GM23338 (cell line): ENCODE measurements at regions not wholly inside any gene's neighbourhood (a gene's known extent, or its start where the extent isn't known, plus 50 kb on each side); places are given as distances from the start of the nearest gene placed in this dataset.

ENCODE experiments used
- ATAC-seq: fragments of 200-7000 bp; cut with Tn5 transposase; 3 replicates; pipeline ENCODE4 v1.9.1; 2020
- DNase-seq: peaks from one replicate; pipeline ENCODE4 v3.0.0-alpha.2; 2015; ENCODE audit warnings: low spot score
- H2AFZ ChIP-seq: fragments of 200-600 bp; sonication (generic); 2 replicates; pipeline ENCODE4 v1.8.0; 2016; ENCODE audit warnings: antibody characterized with exemption, mild to moderate bottlenecking, moderate library complexity
- H3F3A ChIP-seq: fragments of 200-600 bp; sonication (generic); replicated peaks from 2 replicates; pipeline ENCODE4 v1.8.0; 2017; ENCODE audit warnings: antibody characterized with exemption, mixed run types, low read depth
- H3K27ac ChIP-seq: fragments of 200-600 bp; sonication (generic); 2 replicates; pipeline ENCODE4 v1.6.1; 2016; ENCODE audit warnings: low read depth
- H3K27me3 ChIP-seq: fragments of 200-600 bp; sonication (generic); 2 replicates; pipeline ENCODE4 v1.8.0; 2016; ENCODE audit warnings: mild to moderate bottlenecking, mixed run types, moderate library complexity; ENCODE audit not compliant: insufficient read depth
- H3K36me3 ChIP-seq: fragments of 200-600 bp; sonication (generic); 2 replicates; pipeline ENCODE4 v1.8.0; 2016; ENCODE audit warnings: mild to moderate bottlenecking; ENCODE audit not compliant: insufficient read depth
- H3K4me1 ChIP-seq: fragments of 200-600 bp; sonication (generic); 2 replicates; pipeline ENCODE4 v1.8.0; 2016; ENCODE audit warnings: mild to moderate bottlenecking, moderate library complexity; ENCODE audit not compliant: insufficient read depth
- H3K4me2 ChIP-seq: fragments of 200-600 bp; sonication (generic); 2 replicates; pipeline ENCODE4 v1.7.1; 2017; ENCODE audit warnings: mixed run types
- H3K4me3 ChIP-seq: fragments of 200-600 bp; sonication (generic); 2 replicates; pipeline ENCODE4 v1.6.1; 2016; ENCODE audit warnings: mixed run types
- H3K79me2 ChIP-seq: fragments of 200-600 bp; sonication (generic); replicated peaks from 2 replicates; pipeline ENCODE4 v1.8.0; 2017; ENCODE audit warnings: mild to moderate bottlenecking; ENCODE audit not compliant: insufficient read depth
- H3K9me2 ChIP-seq: fragments of 200-600 bp; sonication (generic); 2 replicates; pipeline ENCODE4 v1.8.0; 2017; ENCODE audit not compliant: insufficient read depth
- H4K20me1 ChIP-seq: fragments of 200-600 bp; sonication (generic); replicated peaks from 2 replicates; pipeline ENCODE4 v1.8.0; 2017; ENCODE audit warnings: mild to moderate bottlenecking; ENCODE audit not compliant: insufficient read depth
- H3K27ac Mint-ChIP-seq: 2 replicates; pipeline ENCODE4 v1.8.0; 2020; ENCODE audit warnings: inconsistent platforms, mild to moderate bottlenecking, moderate library complexity, mixed read lengths
- H3K27me3 Mint-ChIP-seq: 3 replicates; pipeline ENCODE4 v1.8.0; 2022; ENCODE audit warnings: low read depth, mild to moderate bottlenecking, moderate library complexity, mixed read lengths, inconsistent platforms; ENCODE audit not compliant: insufficient read depth, poor library complexity
- H3K36me3 Mint-ChIP-seq: 3 replicates; pipeline ENCODE4 v1.8.0; 2021; ENCODE audit warnings: low read depth, mild to moderate bottlenecking, inconsistent platforms, moderate library complexity, mixed read lengths
- H3K4me1 Mint-ChIP-seq: 3 replicates; pipeline ENCODE4 v1.8.0; 2020; ENCODE audit warnings: mild to moderate bottlenecking, inconsistent platforms, mixed read lengths
- H3K4me3 Mint-ChIP-seq: 3 replicates; pipeline ENCODE4 v1.8.0; 2021; ENCODE audit warnings: moderate library complexity, mild to moderate bottlenecking, inconsistent platforms, mixed read lengths
- H3K9me3 Mint-ChIP-seq: 3 replicates; pipeline ENCODE4 v1.8.0; 2020; ENCODE audit warnings: moderate library complexity, mild to moderate bottlenecking, inconsistent platforms, mixed read lengths
- CTCF ChIP-seq, 2 experiments: fragments of 200-600 bp in 1 of 2; sonication (generic) in 1 of 2; conservative IDR thresholded peaks; 2 replicates each; pipeline versions ENCODE4 v1.5.1 to v1.6.1; 2016 to 2017; ENCODE audit warnings: antibody characterized with exemption in 2 of 2, low read depth in 2 of 2, mild to moderate bottlenecking in 2 of 2, moderate library complexity in 1 of 2
- EZH2 ChIP-seq: fragments of 200-600 bp; sonication (generic); IDR thresholded peaks from one replicate; pipeline ENCODE4 v1.8.0; 2017; ENCODE audit warnings: antibody characterized with exemption, mild to moderate bottlenecking, low read depth; ENCODE audit not compliant: unreplicated experiment
- EZH2phosphoT487 ChIP-seq: fragments of 200-600 bp; sonication (generic); IDR thresholded peaks from one replicate; pipeline ENCODE4 v1.8.1; 2018; ENCODE audit warnings: antibody characterized with exemption; ENCODE audit not compliant: unreplicated experiment
- NANOG ChIP-seq: IDR thresholded peaks from 2 replicates; pipeline ENCODE4 v1.6.1; 2016; ENCODE audit warnings: antibody characterized with exemption, borderline replicate concordance
- POLR2AphosphoS5 ChIP-seq: IDR thresholded peaks from 2 replicates; pipeline ENCODE4 v1.6.1; 2016; ENCODE audit warnings: antibody characterized with exemption, low read depth
- STAT1 ChIP-seq: IDR thresholded peaks from one replicate; pipeline ENCODE4 v1.6.1; 2016; ENCODE audit warnings: antibody characterized with exemption; ENCODE audit not compliant: unreplicated experiment
- ZNF462 ChIP-seq: fragments of 250-450 bp; sonication (Bioruptor Pico); IDR thresholded peaks from 2 replicates; pipeline ENCODE4 v1.5.0; 2020; ENCODE audit warnings: mild to moderate bottlenecking, moderate library complexity

- no peak overlapping the region for H2AFZ ChIP-seq
- DNase-seq: no peak
- no peak overlapping the region for H3K27ac ChIP-seq
- TF ChIP-seq STAT1 (no peak), NANOG (no peak)
- no peaks in the 10 kb centered on the region for H3K9me3 Mint-ChIP-seq
- ATAC-seq: no peak
- H3K27ac Mint-ChIP-seq: no peak overlapping the region
- H3K36me3 Mint-ChIP-seq: no peaks in the 10 kb centered on the region; the same call in 2 of the 3 replicates
- no peaks in the 10 kb centered on the region for H3F3A ChIP-seq
- no peaks in the 10 kb centered on the region for H3K79me2 ChIP-seq
- H3K4me3 ChIP-seq: no peak overlapping the region
- H4K20me1 ChIP-seq: peaks cover 3% of the 10 kb centered on the region; the same call in 1 of the 2 replicates
- peaks cover 44% of the 10 kb centered on the region for H3K4me1 ChIP-seq
- H3K27me3 ChIP-seq: peaks cover 55% of the 10 kb centered on the region
- H3K27me3 Mint-ChIP-seq: peaks cover 62% of the 10 kb centered on the region
- peak overlapping the region; percentile 69; the same call in 1 of the 3 replicates for H3K4me3 Mint-ChIP-seq
- peaks cover 60% of the 10 kb centered on the region for H3K4me1 Mint-ChIP-seq
- peak overlapping the region; percentile 96; the same call in 1 of the 2 replicates for H3K4me2 ChIP-seq
- no peaks in the 10 kb centered on the region for H3K36me3 ChIP-seq
- H3K9me2 ChIP-seq: no peaks in the 10 kb centered on the region
These were observed 94.6 kb upstream of the ANO1 start for GRCh38 chr11:69983571-69983877.

- Histone ChIP-seq H3K4me1 (peaks cover 44% of the 10 kb centered on the region), H4K20me1 (peaks cover 3% of the 10 kb centered on the region; the same call in 1 of the 2 replicates), H3K27me3 (peaks cover 57% of the 10 kb centered on the region), H3K9me2 (no peaks in the 10 kb centered on the region), H3K36me3 (no peaks in the 10 kb centered on the region), H2AFZ (no peak overlapping the region), H3F3A (no peaks in the 10 kb centered on the region), H3K4me2 (peak overlapping the region; percentile 96), H3K79me2 (no peaks in the 10 kb centered on the region), H3K4me3 (peak overlapping the region; percentile 75), H3K27ac (no peak overlapping the region)
- no peak for DNase-seq
- Mint-ChIP-seq H3K9me3 (no peaks in the 10 kb centered on the region), H3K27me3 (peaks cover 64% of the 10 kb centered on the region), H3K4me3 (peak overlapping the region; percentile 69), H3K27ac (no peak overlapping the region), H3K36me3 (no peaks in the 10 kb centered on the region; the same call in 2 of the 3 replicates), H3K4me1 (peaks cover 55% of the 10 kb centered on the region)
- ATAC-seq: no peak
- TF ChIP-seq EZH2: no peak
These were observed 94.1 kb upstream of the ANO1 start for GRCh38 chr11:69983897-69984438.

- peak; percentile 89 for DNase-seq
- H3K4me1 ChIP-seq: peaks cover 44% of the 10 kb centered on the region
- no peaks in the 10 kb centered on the region for H3K36me3 ChIP-seq
- peak; percentile 64 for ATAC-seq
- H3K4me3 ChIP-seq: peak overlapping the region; percentile 75
- peak overlapping the region; percentile 56; the same call in 1 of the 2 replicates for H2AFZ ChIP-seq
- H3K27me3 ChIP-seq: peaks cover 62% of the 10 kb centered on the region
- Mint-ChIP-seq H3K27me3 (peaks cover 64% of the 10 kb centered on the region), H3K9me3 (no peaks in the 10 kb centered on the region), H3K4me3 (peak overlapping the region; percentile 69), H3K36me3 (no peaks in the 10 kb centered on the region; the same call in 2 of the 3 replicates), H3K27ac (no peak overlapping the region), H3K4me1 (peaks cover 49% of the 10 kb centered on the region)
- H3K27ac ChIP-seq: no peak overlapping the region
- peak overlapping the region; percentile 96 for H3K4me2 ChIP-seq
- no peaks in the 10 kb centered on the region for H3F3A ChIP-seq
- peaks cover 3% of the 10 kb centered on the region; the same call in 1 of the 2 replicates for H4K20me1 ChIP-seq
- TF ChIP-seq ZNF462 (CRISPR knock-in tag): 0 out of 2 replicates have a peak, but pooled peaks have one; percentile 9
- TF ChIP-seq EZH2phosphoT487: no peak
- TF ChIP-seq CTCF (conservative IDR thresholded peaks at IDR 0.05; ENCODE audit: low read depth in 2 of 2): 0 out of 4 replicates have a peak, but pooled peaks of 1 of the 2 experiments have one; percentile 3
- no peak for TF ChIP-seq POLR2AphosphoS5
- H3K79me2 ChIP-seq: no peaks in the 10 kb centered on the region
- no peaks in the 10 kb centered on the region for H3K9me2 ChIP-seq
These were observed 93.5 kb upstream of the ANO1 start for GRCh38 chr11:69984457-69985261.
